OCI-LY3 (cell line): ENCODE measurements at regions not wholly inside any gene's neighbourhood (a gene's known extent, or its start where the extent isn't known, plus 50 kb on each side); places are given as distances from the start of the nearest gene placed in this dataset.
"Not testable (repeated sequence)": the region's sequence is repeated elsewhere in the genome, so short reads cannot be mapped to it uniquely, and the experiment has no call there.

ENCODE experiments used
- H2AFZ ChIP-seq: fragments of 200-600, 300-600 bp; shearing (Covaris generic); 2 replicates; pipeline ENCODE4 v1.6.0; 2014; ENCODE audit warnings: antibody characterized with exemption, low read depth, low read length
- H3K27ac ChIP-seq: fragments of 200-600, 300-600 bp; sonication (generic); 2 replicates; pipeline ENCODE4 v1.5.1; 2014; ENCODE audit warnings: mild to moderate bottlenecking, low read length, moderate library complexity, mixed read lengths
- H3K27me3 ChIP-seq: fragments of 200-600, 300-600 bp; sonication (generic); 2 replicates; pipeline ENCODE4 v1.6.1; 2014; ENCODE audit warnings: low read depth, low read length, mixed read lengths
- H3K36me3 ChIP-seq: fragments of 200-600, 300-600 bp; sonication (generic); replicated peaks from 2 replicates; pipeline ENCODE3; 2014; ENCODE audit warnings: low read depth, low read length, mixed read lengths
- H3K4me1 ChIP-seq: fragments of 300-600, 200-600 bp; sonication (generic); 2 replicates; pipeline ENCODE4 v1.6.1; 2014; ENCODE audit warnings: low read length, mixed read lengths
- H3K4me2 ChIP-seq: fragments of 200-600, 300-600 bp; sonication (generic); 2 replicates; pipeline ENCODE4 v1.6.1; 2014; ENCODE audit warnings: low read length, mixed read lengths
- H3K4me3 ChIP-seq: fragments of 300-600, 200-600 bp; sonication (generic); 2 replicates; pipeline ENCODE4 v1.5.1; 2014; ENCODE audit warnings: antibody characterized with exemption, mild to moderate bottlenecking, low read length, moderate library complexity
- H3K79me2 ChIP-seq: fragments of 300-600, 200-600 bp; shearing (Covaris generic); 2 replicates; pipeline ENCODE4 v1.6.1; 2014; ENCODE audit warnings: mild to moderate bottlenecking, low read length, mixed read lengths
- H3K9ac ChIP-seq: fragments of 300-600, 200-600 bp; shearing (Covaris generic); 2 replicates; pipeline ENCODE4 v1.6.0; 2014; ENCODE audit warnings: mild to moderate bottlenecking, low read length, moderate library complexity
- H3K9me3 ChIP-seq: fragments of 200-600, 300-600 bp; shearing (Covaris generic); 2 replicates; pipeline ENCODE4 v1.6.1; 2014; ENCODE audit warnings: low read length, mixed read lengths; ENCODE audit not compliant: insufficient read depth
- H4K20me1 ChIP-seq: fragments of 200-600, 300-600 bp; sonication (generic); 2 replicates; pipeline ENCODE4 v1.6.1; 2016; ENCODE audit warnings: low read length, mixed read lengths; ENCODE audit not compliant: insufficient read depth

DNA sequence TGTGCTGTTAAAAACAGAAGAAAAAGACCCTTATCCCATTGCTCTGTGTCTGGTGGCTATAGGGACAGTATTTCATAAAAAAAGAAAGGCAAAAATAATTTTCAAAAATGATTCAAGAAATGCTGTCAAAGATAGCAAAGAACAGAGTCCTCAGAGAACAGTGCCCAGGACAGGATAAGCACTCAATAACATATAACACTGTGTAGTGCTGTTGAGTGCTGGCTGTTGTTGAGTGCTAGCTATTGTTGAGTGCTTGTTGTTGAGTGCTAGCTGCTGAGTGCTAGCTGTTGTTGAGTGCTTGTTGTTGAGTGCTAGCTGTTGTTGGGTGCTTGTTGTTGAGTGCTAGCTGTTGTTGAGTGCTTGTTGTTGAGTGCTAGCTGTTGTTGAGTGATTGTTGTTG, 94.5 kb upstream of the PLGLB2 start:
- H3K4me3 ChIP-seq, H3K27me3 ChIP-seq, H3K4me1 ChIP-seq, H4K20me1 ChIP-seq, H3K9ac ChIP-seq, H3K4me2 ChIP-seq, H3K27ac ChIP-seq, H3K9me3 ChIP-seq, H3K36me3 ChIP-seq, H2AFZ ChIP-seq, H3K79me2 ChIP-seq: not testable (repeated sequence)

DNA sequence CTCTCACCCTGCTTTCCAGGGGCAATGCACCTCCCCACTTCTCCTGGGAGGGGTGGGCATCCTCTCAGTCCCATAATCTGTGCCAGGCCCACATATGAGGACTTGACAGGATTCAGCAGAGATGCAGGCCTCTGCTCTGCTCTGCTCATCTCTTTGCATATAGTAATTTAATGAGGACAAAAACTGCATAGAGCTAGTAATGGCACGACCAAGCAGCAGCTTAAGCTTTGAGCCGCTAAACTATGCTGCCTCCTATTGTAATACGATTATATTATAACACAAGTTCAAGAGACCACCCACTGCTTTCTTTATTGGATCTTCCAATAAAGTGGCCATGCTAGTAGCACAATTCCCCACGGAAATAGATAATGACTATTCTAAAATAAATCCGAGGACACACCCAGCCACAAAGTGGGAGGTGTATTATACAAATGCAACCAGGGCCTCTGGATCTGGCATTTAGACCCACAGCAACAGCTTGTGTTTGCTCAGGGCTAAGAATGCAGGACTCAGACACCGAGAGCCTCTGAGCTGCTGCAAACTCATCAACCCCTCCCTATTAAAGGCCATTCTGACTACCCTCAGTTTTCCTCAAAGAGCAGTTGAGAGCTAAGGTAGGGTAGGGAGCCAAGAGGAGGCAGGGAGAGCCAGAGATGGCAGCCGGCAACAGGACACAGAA, 93.6 kb upstream of the PLGLB2 start:
- H3K27me3 ChIP-seq, H3K4me1 ChIP-seq, H3K36me3 ChIP-seq, H3K9me3 ChIP-seq, H3K4me2 ChIP-seq, H3K27ac ChIP-seq, H3K9ac ChIP-seq, H2AFZ ChIP-seq, H3K79me2 ChIP-seq, H4K20me1 ChIP-seq, H3K4me3 ChIP-seq: not testable (repeated sequence)

DNA sequence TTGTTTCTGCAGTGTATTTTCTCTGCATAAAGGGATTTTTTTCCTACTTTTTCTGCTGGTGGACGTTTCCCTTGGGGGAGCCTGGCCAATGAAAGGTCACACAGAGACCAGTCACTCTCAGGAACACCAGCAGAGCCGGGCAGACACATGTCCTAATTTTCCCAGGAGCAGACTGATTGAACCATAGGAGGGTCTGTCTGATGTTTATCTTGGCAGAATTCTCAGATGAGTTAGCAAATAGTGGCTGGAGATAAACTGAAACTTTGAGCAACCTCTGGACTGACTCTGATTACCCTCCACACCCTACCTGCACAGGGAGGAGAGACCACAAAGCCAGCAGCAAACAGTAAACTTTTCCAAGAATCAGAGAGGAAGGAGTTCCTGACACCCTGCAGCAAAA, 90.0 kb upstream of the PLGLB2 start:
- H3K9ac ChIP-seq, H3K79me2 ChIP-seq, H2AFZ ChIP-seq, H3K9me3 ChIP-seq, H3K4me2 ChIP-seq, H3K27me3 ChIP-seq, H3K4me1 ChIP-seq, H3K4me3 ChIP-seq, H4K20me1 ChIP-seq, H3K27ac ChIP-seq, H3K36me3 ChIP-seq: not testable (repeated sequence)

- not testable (repeated sequence) for H3K27ac ChIP-seq, H3K4me1 ChIP-seq, H3K79me2 ChIP-seq, H3K9me3 ChIP-seq, H4K20me1 ChIP-seq, H2AFZ ChIP-seq, H3K9ac ChIP-seq, H3K27me3 ChIP-seq, H3K4me3 ChIP-seq, H3K36me3 ChIP-seq, H3K4me2 ChIP-seq
Observed at GRCh38 chr2:87658357-87658756, 89.5 kb upstream of the PLGLB2 start.

- not testable (repeated sequence) for H3K36me3 ChIP-seq, H3K4me1 ChIP-seq, H3K27ac ChIP-seq, H3K27me3 ChIP-seq, H3K9me3 ChIP-seq, H3K79me2 ChIP-seq, H2AFZ ChIP-seq, H3K4me3 ChIP-seq, H3K9ac ChIP-seq, H3K4me2 ChIP-seq, H4K20me1 ChIP-seq
Observed at GRCh38 chr2:87658976-87659375, 88.9 kb upstream of the PLGLB2 start.

- H3K36me3 ChIP-seq, H2AFZ ChIP-seq, H3K27me3 ChIP-seq, H3K4me1 ChIP-seq, H3K9me3 ChIP-seq, H3K27ac ChIP-seq, H4K20me1 ChIP-seq, H3K4me2 ChIP-seq, H3K79me2 ChIP-seq, H3K4me3 ChIP-seq, H3K9ac ChIP-seq: not testable (repeated sequence)
Observed at GRCh38 chr2:87660164-87660563, 87.7 kb upstream of the PLGLB2 start.

GRCh38 chr2:87662316-87663290, 85.3 kb upstream of the PLGLB2 start:
- H3K9ac ChIP-seq, H3K27me3 ChIP-seq, H3K9me3 ChIP-seq, H3K4me2 ChIP-seq, H3K36me3 ChIP-seq, H3K4me3 ChIP-seq, H3K79me2 ChIP-seq, H3K27ac ChIP-seq, H2AFZ ChIP-seq, H3K4me1 ChIP-seq, H4K20me1 ChIP-seq: not testable (repeated sequence)

DNA sequence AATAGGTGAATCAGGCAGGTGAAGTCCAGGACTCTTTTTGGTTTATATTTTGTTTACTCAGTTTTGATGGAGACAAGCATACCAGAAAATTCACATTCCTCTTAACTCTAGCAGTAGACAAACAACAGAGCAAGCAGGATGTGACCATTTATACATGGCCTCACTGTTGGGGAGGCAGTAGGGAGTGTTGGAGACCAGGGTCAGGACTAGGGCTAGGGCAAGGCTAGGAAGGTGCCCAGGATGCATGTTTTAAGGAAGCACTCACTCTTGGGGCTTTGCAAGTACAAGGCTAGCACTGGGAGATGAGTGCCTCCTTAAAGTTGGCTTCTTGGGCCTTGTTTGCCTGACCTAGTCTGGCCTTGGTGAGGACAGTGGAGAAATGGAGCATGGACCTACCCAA, 84.5 kb upstream of the PLGLB2 start:
- not testable (repeated sequence) for H3K9me3 ChIP-seq, H3K4me3 ChIP-seq, H3K27me3 ChIP-seq, H3K79me2 ChIP-seq, H4K20me1 ChIP-seq, H3K9ac ChIP-seq, H2AFZ ChIP-seq, H3K36me3 ChIP-seq, H3K27ac ChIP-seq, H3K4me2 ChIP-seq, H3K4me1 ChIP-seq

DNA sequence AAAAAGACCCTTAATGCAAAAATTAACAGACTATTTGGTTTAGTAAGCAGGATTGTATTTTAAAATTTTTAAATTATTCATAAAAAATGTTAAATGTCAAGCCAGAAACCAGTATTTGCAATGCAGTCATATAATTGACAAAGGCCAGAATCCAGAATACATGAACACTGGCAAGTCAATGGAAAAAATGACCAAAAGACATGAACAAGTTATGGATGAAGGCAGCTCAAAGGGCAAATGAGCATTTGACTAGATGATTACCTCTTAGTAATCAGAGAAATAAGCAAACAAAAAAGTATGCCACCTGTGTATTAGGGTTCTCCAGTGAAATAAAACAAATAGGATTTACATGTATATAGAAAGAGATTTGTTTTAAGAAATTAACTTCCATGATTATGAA, 80.9 kb upstream of the PLGLB2 start:
- not testable (repeated sequence) for H3K4me2 ChIP-seq, H3K4me1 ChIP-seq, H3K27ac ChIP-seq, H4K20me1 ChIP-seq, H3K79me2 ChIP-seq, H3K27me3 ChIP-seq, H2AFZ ChIP-seq, H3K4me3 ChIP-seq, H3K9ac ChIP-seq, H3K36me3 ChIP-seq, H3K9me3 ChIP-seq
